NCI-H2196 treated with DMSO at 0.1 percent for 48 hours (cell line): ENCODE measurements at regions not wholly inside any gene's neighbourhood (a gene's known extent, or its start where the extent isn't known, plus 50 kb on each side); places are given as distances from the start of the nearest gene placed in this dataset.

ENCODE experiments used
- DNase-seq: peaks from one replicate; lab custom pipeline; 2025; ENCODE audit not compliant: unreplicated experiment; lab: John Stamatoyannopoulos, UW

DNA sequence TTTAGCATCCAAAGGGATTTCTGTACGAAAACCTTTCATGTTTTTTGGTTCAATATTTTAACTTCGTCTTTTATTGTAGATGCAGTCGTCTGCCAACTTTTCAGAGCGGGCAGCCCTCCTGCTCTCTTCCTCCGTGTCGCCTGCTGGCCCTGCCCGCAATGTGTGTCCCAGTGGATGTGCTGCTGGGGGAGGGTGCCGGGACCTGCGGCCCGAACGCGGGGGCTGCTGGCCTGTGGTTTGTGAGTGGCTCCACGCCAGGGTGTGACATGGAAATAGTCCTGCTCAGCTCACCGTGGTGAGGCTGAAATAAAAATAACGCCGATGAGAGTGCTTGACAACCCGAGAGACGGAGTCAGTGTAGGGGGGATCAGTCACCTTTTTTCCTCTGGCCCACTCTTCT lies 59.7 kb upstream of the GRPEL1 start:
- no peak for DNase-seq

DNA sequence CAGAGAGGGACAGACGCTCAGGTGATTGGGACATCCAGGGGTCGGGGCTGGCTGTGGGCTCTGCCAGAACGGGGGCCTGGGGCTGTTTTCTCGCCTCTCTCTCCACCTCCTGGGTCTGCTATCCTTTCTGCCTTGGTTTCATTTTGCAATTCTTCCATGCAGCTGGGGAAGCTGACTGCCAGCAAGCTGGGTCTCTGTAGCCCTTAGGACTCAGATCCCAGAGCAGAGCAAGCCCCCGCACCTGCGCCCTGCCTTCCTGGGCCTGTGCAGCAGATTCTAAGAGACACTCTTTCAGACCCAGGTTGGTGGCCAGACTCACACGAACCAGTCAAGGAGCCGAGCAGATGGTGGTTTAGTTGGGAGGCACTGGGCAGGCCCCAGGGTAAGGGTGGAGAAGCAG lies 59.1 kb upstream of the GRPEL1 start:
- no peak for DNase-seq

DNA sequence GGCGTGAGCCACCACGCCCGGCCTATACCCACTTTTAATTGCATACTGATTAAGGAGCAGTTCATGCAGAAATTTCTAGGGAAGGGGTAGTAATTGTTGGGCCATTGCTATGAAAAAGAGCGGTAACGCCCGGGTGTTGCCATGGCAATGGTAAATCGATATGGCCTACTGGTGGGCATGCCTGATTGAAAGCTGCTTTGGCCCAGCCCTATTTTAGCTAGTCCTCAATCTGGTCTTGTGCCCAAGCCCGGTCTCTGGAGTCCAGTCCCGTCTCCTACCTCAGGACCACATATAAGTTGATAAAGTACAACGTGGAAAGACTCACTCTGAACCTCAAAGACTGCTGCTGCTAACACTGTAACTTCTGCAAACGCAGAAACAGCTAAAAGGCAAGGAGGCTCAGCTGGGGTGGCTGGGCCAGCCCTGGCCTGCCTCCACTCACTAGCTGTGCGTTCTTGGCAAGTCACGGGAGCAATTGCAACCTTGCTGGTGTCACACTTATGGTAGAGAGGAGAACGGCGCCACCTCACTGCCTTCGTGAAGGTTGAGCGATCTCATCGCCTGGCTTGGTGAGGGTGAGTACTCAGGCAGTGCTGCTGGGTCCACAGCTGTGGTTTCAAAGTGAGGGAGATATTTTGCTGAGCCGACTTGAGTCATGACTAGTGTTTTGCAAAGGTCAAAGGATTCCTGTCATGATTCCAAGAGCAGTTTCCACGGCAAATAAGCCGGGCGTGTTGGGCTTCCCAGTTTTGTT lies 57.0 kb upstream of the GRPEL1 start:
- peak; percentile 42 for DNase-seq

DNA sequence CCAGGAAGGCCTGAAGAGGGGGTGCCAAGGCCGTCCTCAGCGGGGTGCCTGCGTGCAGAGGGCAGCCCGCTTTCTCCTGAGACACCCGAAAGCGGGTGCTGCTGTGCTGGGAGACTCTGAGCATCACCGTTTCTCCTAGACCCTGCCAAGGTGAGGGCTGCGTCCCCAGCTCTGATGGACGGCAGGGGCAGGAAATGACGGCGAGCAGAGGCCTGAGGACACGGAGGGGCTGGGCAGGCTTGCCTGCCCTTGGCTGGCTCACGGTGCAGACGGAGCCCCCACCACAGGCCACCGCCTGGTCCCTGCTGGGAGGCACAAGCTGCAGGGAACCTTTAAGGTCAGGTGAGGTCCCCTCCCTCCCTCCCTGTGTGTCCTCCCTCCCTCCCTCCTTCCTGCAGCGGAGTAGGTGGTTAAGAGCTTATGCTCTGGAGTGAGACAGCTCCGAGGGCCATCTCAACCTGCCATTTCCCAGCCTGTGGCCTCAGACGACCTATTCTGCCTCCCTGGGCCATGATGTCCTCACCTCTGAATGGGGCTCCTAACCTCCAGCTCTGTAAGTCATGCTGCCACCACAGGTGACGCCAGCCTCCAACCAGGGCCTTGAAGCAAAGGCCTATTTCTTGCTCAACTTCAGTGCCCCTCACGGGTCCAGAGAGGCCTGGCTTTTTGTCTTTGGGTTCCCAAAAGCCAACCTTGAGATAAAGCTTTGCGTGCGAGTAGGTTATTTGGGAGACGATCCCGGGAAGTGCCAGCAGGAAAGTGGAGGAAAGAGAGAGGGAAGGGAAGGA lies 54.2 kb upstream of the GRPEL1 start:
- no peak for DNase-seq

DNA sequence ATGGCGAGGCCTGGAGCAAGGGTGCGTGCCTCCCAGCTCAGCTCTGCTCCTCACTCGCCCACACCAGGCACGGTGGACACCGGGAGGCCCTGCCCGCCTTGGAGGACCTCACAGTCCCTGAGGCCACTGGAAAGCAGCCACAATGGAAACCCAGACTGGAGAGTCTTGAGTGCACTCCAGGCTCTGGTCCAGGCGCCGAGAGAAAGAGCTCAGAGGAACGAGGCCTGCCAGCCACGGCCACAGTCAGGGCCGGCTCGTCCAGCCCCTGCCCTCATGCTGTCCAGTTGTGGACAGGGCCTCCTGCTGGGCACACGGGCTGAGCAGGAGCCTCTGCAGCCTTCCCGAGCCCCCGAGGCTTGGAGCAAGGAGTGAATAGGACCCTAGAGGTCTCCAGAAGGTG lies 53.3 kb upstream of the GRPEL1 start:
- no peak for DNase-seq

DNA sequence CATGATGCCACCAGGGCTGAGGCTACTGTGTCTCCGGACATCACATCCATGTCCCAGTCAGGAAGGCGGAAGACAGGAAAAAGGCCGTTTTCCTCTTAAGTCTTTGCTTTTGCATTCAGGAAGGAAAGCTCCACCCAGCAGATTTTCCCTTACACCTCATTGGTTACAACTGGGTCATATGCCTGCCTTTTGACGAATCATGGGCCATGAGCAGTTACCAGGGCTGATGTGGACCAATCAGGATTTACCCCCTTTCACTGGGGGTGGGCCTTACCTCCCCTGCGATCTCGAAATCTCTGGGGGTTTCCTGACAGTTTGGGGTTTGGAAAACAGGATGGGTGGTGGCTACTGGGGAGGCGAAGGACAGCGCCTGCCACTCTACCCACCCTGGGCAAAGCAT lies 52.5 kb upstream of the GRPEL1 start:
- DNase-seq: no peak

DNA sequence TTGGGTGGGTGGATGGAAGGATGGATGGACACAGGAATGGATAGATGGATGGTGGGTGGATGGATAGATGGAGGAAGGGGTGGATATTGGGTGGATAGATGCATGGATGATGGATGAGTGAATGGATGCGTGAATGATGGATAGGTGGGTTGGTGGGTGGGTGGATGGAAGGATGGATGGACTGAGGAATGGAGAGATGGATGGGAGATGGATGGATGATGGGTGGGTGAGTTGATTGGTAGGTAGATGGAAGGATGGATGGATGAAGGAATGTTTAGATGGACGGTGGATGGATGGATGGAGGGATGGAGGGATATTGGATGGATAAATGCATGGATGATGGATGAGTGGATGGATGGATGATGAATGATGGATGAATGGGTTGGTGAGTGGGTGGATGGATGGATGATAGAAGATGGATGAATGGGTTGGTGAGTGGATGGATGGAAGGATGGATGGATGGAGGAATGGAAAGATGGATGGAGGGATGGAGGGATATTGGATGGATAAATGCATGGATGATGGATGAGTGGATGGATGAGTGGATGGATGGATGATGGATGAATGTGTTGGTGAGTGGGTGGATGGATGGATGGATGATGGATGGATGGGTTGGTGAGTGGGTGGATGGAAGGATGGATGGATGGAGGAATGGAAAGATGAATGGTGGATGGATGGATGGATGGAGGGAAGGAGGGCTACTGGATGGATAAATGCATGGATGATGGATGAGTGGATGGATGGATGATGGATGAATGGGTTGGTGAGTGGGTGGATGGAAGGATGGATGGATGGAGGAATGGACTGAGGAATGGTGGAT lies 50.4 kb upstream of the GRPEL1 start:
- no peak for DNase-seq
